Panc1 (cell line): ENCODE measurements at regions not wholly inside any gene's neighbourhood (a gene's known extent, or its start where the extent isn't known, plus 50 kb on each side); places are given as distances from the start of the nearest gene placed in this dataset.

ENCODE experiments used
- ATAC-seq: fragments of 200-7000 bp; cut with Tn5 transposase; 2 replicates; pipeline ENCODE4 v1.9.1; 2020; ENCODE audit warnings: mild to moderate bottlenecking, moderate library complexity
- BruUV-seq: library from RNA; stranded (reverse); fragments of 400-500 nt; replicated peaks from 2 replicates; lab custom pipeline; 2021; lab: Mats Ljungman, UMichigan
- CTCF ChIA-PET: fragments of 300-600 bp; sonication (Branson Sonifier 250); formaldehyde crosslinking; loops from one replicate; lab custom pipeline; 2022; ENCODE audit warnings: antibody characterized with exemption; lab: Charles Lee
- POLR2A ChIA-PET: fragments of 300-600 bp; sonication (Branson Sonifier 250); formaldehyde crosslinking; loops from one replicate; lab custom pipeline; 2022; ENCODE audit warnings: antibody characterized with exemption; lab: Charles Lee
- DNase-seq: peaks from one replicate; pipeline ENCODE4 v3.0.0-alpha.2; 2010; ENCODE audit warnings: low read depth, low spot score
- H3K27ac ChIP-seq: 2 replicates; pipeline ENCODE4 v1.5.1; 2011; ENCODE audit warnings: mild to moderate bottlenecking, low read length, inconsistent platforms
- H3K27me3 ChIP-seq: fragments of 200-500 bp; sonication (Bioruptor generic); 2 replicates; pipeline ENCODE4 v1.6.0; 2014; ENCODE audit warnings: low read length, inconsistent platforms; ENCODE audit not compliant: control insufficient read depth, insufficient read depth
- H3K36me3 ChIP-seq: fragments of 200-500 bp; sonication (Bioruptor generic); 2 replicates; pipeline ENCODE4 v1.5.1; 2014; ENCODE audit warnings: inconsistent platforms, mild to moderate bottlenecking, low read length, moderate library complexity; ENCODE audit not compliant: control insufficient read depth, insufficient read depth
- H3K4me1 ChIP-seq: 2 replicates; pipeline ENCODE4 v1.5.1; 2011; ENCODE audit warnings: inconsistent platforms, mild to moderate bottlenecking, low read length, moderate library complexity; ENCODE audit not compliant: control insufficient read depth, insufficient read depth
- H3K4me3 ChIP-seq, 2 experiments: 2 replicates each; pipeline ENCODE4 v1.5.1; 2011 to 2012; ENCODE audit warnings: low read depth in 2 of 2, low read length in 2 of 2, mild to moderate bottlenecking in 2 of 2, inconsistent platforms in 1 of 2, moderate library complexity in 1 of 2
- H3K9me3 ChIP-seq: fragments of 200-500 bp; sonication (Bioruptor generic); 2 replicates; pipeline ENCODE4 v1.5.1; 2014; ENCODE audit warnings: low read depth, mild to moderate bottlenecking, inconsistent platforms, low read length, moderate library complexity; ENCODE audit not compliant: control insufficient read depth, insufficient read depth
- CTCF ChIP-seq: fragments of 450-650 bp; IDR thresholded peaks from 2 replicates; pipeline ENCODE4 v1.5.1; 2017; ENCODE audit warnings: mild to moderate bottlenecking
- POLR2AphosphoS5 ChIP-seq: IDR thresholded peaks from 2 replicates; pipeline ENCODE4 v1.6.1; 2012; ENCODE audit warnings: mild to moderate bottlenecking, low read depth, low read length, moderate library complexity
- REST ChIP-seq, 2 experiments: IDR thresholded peaks; 2 replicates each; pipeline ENCODE4 v1.6.1; 2011 to 2012; ENCODE audit warnings: low read depth in 2 of 2, control low read depth in 1 of 2, low read length in 1 of 2, mild to moderate bottlenecking in 1 of 2, moderate library complexity in 1 of 2; ENCODE audit not compliant: insufficient read depth in 1 of 2
- SIN3A ChIP-seq: IDR thresholded peaks from 2 replicates; pipeline ENCODE4 v1.6.1; 2012; ENCODE audit warnings: low read depth, mild to moderate bottlenecking, low read length, moderate library complexity, borderline replicate concordance; ENCODE audit not compliant: insufficient read depth
- TCF7L2 ChIP-seq: IDR thresholded peaks from 2 replicates; pipeline ENCODE4 v1.6.1; 2011; ENCODE audit warnings: mild to moderate bottlenecking, low read depth, low read length, inconsistent platforms
- in situ Hi-C: cut with HindIII; loops from 2 replicates; pipeline ENCODE4 v1.10.0; 2016; ENCODE audit warnings: low sequenced_read_pairs, low pct_unique_long_range_greater_than_20kb
- intact Hi-C: fragments of 100-400 bp; cut with micrococcal nuclease; formaldehyde crosslinking; loops from one replicate; pipeline ENCODE4 v1.10.0; 2022; ENCODE audit not compliant: unreplicated experiment

GRCh38 chr16:18039931-18040330 is 296.6 kb downstream of the NPIPA8 start:
- no peak overlapping the region for H3K4me3 ChIP-seq
- TF ChIP-seq POLR2AphosphoS5 (no peak), REST (IDR thresholded peaks at IDR 0.05; ENCODE audit: insufficient read depth in 1 of 2, low read depth in 2 of 2, low read length in 1 of 2) (peak in 1 of 2 experiments; percentile 76; a peak in 2 of 4 replicates), SIN3A (no peak), CTCF (no peak), TCF7L2 (no peak)
- no peaks in the 10 kb centered on the region for H3K27me3 ChIP-seq
- ChIA-PET POLR2A (no interaction called here), CTCF (no interaction called here)
- DNase-seq (no peak), ATAC-seq (no peak)
- H3K9me3 ChIP-seq: no peaks in the 10 kb centered on the region
- no peaks in the 10 kb centered on the region for H3K4me1 ChIP-seq
- in situ Hi-C loops (no loop called here), intact Hi-C loops (no loop called here)
- H3K27ac ChIP-seq: no peak overlapping the region
- no TSS peak for BruUV-seq
- no peaks in the 10 kb centered on the region for H3K36me3 ChIP-seq

GRCh38 chr16:18037051-18037450 is 299.5 kb downstream of the NPIPA8 start:
- Histone ChIP-seq H3K9me3 (no peaks in the 10 kb centered on the region), H3K27ac (no peak overlapping the region), H3K27me3 (no peaks in the 10 kb centered on the region), H3K4me1 (no peaks in the 10 kb centered on the region), H3K4me3 (no peak overlapping the region), H3K36me3 (no peaks in the 10 kb centered on the region)
- ChIA-PET POLR2A (no interaction called here), CTCF (no interaction called here)
- in situ Hi-C loops: no loop called here
- intact Hi-C loops: no loop called here
- no TSS peak for BruUV-seq
- DNase-seq (no peak), ATAC-seq (no peak)
- TF ChIP-seq CTCF: no peak
- TF ChIP-seq SIN3A: no peak
- no peak for TF ChIP-seq TCF7L2
- no peak for TF ChIP-seq POLR2AphosphoS5
- TF ChIP-seq REST (IDR thresholded peaks at IDR 0.05; ENCODE audit: insufficient read depth in 1 of 2, low read depth in 2 of 2, low read length in 1 of 2): no peak
